GM19467 (cell line): ENCODE measurements at regions not wholly inside any gene's neighbourhood (a gene's known extent, or its start where the extent isn't known, plus 50 kb on each side); places are given as distances from the start of the nearest gene placed in this dataset.
"Not testable (repeated sequence)": the region's sequence is repeated elsewhere in the genome, so short reads cannot be mapped to it uniquely, and the experiment has no call there.

Experiments used
- ATAC-seq: cut with Tn5 transposase; IDR thresholded peaks from one replicate; pipeline ENCODE4 v1.9.1; 2021; ENCODE audit warnings: mild to moderate bottlenecking, moderate library complexity; ENCODE audit not compliant: unreplicated experiment

DNA sequence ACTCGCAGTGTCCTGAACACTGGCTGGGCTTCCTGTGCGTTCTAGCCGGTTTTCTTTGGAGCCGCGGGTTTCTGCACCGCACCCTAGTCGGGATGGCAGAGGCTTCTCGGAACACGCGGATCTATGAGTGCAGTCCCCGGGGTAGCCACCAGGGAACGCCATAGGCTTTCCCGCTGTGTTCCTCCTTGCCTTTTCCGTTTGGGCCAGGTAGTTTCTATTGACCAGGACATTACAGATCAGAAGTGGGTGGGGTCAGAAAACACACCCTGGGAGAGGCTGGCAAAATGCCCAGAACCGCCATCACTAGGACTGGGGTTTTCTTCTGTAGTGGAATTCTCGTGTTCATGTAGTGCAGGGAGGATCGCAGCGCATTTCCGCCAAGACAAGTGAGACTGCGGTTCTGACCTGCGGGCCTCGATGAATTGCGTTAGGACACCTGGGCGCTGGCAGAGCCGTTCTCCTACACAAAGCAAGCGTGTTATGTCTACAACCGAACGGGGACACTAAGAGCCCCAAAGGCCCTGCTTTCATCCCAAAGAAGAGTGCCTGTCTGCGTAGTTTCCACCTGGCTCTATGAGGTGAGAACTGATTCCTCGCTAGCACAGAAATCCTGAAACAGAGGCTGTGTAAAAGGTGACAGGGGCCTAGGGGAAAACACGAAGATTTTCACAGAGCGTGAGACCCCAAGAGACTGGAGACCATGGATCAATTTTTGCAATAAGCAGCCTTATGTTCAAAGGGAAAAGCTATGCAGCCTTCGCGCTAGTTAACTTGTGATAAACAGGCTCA, 121.5 kb downstream of the PPIAL4G start:
- ATAC-seq = not testable (repeated sequence)

DNA sequence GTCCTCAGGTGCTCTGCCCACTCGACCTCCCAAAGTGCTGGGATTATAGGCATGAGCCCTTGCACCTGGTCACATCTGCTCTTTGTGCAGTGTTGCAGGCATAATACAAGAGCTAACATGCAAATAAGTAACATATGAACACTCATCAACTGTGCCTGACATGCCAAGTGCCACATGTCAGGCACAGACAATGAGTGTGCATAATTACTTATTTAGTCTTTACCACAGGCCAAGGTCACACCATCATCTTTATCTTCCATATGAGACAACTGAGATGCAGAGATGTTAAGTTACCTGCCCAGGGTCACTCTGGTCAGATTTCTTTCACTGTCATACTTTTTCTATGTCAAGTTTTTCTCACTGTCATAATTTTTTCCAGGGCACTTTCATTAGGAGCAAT, 126.1 kb downstream of the PPIAL4G start:
- no peak for ATAC-seq

DNA sequence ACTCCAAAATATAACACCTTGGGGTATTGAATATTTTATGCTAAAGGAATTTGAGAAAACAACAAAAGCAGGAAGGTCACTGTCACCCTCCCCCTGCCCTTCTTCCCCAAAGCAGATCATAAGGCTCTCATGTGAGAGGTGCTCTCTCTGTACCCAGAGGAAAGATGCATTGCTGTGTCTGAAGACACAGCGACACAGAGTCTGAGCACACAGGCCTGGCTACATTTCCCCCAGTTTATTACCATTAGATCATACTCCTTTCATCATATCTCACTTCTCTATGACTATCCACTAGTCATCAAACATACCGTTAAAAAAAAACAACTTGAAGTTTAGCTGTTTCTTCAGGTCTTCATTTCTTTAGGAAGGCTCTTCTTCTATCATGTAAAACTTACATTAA, 127.1 kb downstream of the PPIAL4G start:
- ATAC-seq = no peak

DNA sequence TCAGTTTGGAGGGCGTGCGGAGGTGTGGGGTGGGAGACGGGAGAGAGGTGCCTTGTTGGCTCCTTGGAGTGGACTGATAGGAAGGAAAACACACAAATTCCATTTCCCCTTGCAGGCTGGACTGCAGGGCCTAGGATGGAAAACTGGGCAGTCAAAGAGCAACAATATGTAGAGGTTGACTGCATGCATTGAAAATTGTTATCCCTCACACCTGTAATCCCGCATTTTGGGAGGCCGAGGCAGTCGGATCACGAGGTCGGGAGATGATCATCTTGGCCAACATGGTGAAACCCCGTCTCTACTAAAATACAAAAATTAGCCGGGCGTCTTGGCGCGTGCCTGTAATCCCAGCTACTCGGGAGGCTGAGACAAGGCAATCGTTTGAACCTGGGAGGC, 128.2 kb downstream of the PPIAL4G start:
- ATAC-seq = no peak

DNA sequence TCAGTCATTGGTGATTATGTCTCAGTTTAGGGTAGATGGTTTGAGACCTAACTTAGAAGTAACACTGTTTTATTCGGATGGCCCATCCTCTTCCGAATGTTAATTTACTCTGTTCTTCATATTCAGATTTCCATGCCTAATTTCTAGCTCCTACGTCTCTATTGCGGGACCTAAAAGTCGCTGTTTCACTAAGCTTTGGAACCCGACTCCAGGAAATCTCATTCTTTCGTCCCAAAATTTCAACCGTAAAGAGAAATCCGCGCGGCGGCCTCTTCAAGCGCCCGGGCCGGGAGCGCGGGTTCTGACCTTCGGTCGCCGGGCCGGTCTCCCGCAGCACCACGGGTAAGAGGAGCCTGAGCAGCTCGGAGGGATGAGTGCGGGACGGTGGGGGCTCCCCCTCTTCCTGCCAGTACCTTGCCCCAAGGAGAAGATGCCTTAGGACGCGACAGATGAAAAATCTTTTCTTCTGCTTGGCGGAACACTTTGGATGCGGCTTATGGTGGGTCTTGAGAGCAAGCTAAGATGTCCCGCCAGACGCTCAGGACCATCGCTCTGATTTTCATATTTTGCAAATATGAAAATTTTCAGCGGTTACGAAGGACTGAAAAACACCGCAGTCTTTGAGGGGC, 128.7 kb downstream of the PPIAL4G start:
- ATAC-seq = no peak

DNA sequence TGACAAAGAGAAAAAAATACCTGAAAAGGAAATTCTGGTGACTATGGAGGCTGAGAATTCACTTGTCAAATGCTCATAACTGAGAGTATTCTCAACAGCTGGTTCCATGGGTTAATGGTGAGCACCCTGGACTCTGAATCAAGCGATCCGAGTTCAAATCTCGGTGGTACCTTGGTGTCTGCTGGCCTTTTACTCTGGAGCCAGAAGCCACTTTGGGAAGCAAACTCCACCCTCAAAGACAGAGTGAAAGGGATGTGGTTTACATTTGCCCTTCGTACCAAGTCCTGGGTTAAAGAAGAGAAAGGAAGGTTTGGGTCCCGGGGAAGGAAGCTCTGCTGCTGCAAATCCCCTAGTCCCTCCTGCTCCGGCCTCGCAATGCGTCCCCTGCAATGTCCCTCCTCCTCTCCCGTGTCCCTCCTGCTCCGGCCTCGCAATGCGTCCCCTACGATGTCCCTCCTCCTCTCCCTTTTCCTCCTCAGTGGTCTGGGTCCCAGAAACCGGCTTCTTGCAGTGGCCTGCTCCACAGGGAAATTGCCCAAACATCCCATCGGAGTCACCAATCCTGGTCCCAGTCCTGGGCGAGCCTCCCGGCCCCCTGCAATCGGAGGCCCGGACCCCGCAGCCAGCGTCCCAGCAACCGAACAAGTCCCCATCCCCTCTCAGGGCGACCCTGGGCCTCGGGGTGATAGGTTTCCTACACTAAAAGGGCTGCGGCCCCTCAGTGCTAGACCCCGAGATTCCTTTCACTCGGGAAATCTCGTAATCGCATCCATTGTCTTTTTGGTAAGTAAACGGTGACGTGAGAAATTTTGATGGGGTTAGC, 129.4 kb downstream of the PPIAL4G start:
- no peak for ATAC-seq

DNA sequence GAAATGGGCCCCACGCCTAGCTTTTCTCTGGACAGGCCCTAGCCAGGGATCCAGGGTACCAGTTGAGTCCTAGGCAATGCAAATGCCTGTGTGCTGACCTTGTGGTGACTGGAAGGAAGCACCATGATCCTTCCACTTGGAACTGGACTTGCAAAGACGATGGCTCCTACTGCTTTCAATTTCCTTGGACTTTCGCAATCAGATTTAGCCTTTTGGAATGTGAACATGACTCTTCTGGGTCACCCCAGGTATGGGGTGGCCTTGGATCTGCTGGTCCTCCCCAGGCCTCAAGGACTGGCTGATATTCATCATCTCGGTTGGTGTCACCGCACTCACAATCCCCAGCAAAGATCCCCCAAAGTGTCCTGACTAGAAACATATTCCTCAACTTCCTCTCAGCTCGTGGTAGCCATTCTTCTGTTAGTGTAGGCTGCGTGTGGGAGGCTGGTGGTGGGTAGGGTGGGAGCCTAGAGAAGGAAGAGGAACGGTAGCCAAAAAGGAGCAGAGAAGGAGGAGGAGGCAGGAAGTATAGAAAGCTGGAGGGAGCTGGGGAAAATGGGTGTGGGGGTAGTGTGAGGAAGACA, 130.5 kb downstream of the PPIAL4G start:
- ATAC-seq = no peak

DNA sequence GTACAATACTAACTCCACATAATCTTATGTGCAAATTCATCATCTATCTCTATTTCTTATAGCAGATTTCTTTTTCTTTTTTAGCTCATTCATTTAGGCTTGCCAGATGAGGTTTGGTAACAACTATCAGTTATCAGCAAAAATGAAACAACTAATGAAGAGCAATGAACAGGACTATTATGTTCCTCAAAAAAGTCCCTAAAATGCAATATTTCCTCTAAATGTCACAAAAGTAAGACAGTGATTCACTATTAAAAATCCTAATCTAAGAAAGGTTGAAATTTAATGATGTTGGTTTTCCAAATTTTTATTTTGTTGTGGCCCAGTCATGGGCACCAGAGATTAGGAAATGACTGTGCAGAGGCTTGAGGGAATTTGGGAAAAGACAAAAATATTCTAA, 135.3 kb downstream of the PPIAL4G start:
- no peak for ATAC-seq

DNA sequence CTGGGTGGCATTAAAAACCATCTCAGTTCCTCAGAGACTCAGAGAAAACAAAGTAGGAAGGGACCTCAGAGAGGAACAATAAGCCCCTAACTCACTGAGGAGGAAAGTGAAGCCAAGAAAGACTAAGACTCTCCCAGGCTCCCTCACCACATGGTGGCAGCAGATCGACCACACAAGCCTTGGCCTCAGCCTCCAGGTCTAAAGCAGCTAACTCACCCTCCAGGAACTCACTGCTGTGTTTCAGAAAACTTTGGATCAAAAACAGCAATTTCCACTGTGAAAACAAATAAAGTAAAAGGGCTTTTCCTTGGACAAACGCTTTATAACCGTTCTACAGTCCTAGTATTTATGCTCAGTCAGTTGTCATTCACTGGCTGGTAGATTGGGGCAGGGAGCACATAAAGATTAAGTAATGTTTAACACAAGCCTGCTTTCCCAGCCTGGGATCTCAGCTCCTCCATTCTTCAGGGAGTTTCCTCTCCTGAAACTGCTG, 137.4 kb downstream of the PPIAL4G start:
- ATAC-seq = not testable (repeated sequence)

DNA sequence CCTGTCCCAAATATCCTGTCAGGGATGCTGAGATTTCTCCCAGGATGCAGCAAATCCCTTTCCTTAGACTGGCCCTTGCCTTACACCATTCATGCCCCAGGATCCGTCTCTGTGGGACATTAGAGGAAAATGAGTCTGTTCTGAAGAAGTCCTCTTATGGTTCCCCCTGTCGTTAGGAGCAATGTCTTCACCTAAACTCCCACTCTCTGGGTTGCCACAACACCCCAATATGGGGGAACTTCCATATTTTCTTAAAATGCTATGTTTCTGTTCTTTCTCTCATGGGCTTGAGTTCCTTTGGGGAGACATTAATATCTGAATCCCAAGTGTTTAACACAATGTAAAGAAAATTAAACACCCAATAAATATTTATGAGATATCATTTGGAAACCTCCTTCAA, 138.5 kb downstream of the PPIAL4G start:
- not testable (repeated sequence) for ATAC-seq

DNA sequence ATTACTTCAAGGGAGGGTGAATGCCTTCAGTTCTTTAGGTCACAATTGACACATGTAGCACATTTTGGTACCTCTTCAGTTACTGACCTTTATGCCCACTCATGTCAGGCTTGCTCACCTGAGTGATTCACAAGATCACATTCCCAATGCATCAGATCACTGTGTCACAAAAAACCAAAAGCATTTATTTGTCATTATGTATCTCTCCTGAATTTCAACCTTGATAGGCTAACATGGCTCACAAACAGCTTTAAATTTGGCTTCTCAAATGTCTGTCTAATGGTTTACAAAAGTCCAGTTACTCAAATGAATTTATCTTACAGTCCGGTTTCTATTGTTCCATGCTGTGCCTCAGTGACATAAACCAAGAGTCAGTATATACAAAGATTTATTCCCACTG, 141.4 kb downstream of the PPIAL4G start:
- ATAC-seq = not testable (repeated sequence)

DNA sequence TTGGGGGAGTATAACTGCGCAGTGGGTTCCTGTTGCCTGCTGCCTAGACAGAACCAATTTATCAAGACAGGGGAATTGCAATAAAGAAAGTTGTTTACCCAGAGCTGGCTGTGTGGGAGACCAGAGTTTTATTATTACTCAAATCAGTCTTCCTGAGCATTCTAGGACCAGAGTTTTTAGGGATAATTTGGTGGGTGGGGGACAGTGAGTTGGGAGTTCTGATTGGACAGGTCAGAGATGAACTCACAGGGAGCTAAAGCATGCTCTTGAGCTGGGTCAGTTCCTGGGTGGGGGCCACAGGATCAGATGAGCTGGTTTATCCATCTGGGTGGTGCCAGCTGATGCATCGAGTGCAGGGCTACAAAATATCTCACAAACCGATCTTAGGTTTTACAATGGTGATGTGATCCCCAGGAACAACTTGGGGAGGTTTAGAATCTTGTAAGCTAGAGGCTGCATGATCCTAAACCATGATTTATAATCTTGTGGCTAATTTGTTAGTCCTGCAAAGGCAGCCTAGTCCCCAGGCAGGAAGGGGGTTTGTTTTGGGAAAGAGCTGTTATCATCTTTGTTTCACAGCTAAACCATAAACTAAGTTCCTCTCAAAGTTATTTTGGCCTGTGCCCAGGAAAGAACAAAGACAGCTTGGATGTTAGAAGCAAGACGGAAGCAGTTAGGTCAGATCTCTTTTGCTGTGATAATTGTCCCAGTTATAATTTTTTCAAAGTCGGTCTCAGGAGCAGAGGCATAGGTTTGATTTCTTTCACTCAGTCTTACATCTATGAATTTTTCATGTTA, 146.8 kb downstream of the PPIAL4G start:
- not testable (repeated sequence) for ATAC-seq

DNA sequence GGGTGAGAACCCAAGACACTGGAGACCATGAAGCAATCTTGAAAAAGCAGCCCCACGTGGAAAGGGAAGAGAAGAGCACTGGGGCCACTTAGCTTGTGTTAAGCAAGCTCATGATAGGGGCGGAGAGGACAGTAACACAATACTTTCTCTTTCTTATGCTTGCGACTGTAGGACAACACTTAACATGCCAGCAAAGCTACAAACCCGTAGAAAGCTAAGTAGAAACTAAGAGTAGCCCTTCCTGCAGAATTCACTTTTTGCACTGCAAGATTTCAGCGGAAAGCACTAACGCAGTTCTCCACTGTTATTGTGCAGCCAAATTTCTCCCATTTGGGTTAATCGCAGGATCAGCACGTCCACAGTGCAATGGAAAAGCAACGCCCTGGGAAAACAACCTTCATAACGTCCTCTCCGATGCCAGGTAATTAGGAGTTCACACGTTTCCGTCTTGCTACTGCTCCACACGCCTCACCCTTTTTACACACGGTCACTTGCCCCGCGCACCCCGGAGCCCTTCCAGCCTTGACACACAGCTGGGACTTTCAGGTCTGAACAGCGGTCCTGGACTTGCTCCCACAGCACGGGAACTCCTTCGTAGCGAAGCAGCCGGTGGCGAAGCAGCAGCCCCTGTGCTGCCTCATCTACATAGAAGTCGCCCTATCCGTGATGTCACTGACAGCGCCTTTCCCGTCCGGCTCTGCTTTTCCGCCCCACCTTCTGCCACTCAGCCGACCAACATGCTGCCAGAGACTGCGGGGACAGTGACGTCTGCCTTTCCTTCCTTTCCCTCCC, 148.6 kb downstream of the PPIAL4G start:
- peak; percentile 65 for ATAC-seq

DNA sequence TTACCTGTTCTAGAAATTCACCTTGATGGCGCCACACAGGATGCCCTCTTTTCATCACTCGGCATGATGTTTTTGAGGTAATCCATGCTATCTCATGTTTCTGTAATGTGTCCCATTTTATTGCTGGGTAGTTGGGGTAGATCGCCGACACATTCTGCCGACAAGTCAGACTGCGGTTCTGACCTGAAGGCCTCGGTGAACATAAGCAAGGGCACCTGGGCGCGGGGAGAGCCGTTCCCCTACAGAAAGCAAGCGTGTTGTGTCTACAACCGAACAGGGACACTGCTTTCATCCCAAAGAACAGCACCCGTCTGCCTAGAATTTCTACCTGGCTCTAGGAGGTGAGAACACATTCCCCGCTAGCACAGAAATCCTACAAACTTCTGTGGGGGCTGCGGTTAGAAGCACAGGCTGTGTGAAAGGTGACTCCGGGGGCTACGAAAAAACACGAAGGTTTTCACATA, 149.2 kb downstream of the PPIAL4G start:
- no peak for ATAC-seq

DNA sequence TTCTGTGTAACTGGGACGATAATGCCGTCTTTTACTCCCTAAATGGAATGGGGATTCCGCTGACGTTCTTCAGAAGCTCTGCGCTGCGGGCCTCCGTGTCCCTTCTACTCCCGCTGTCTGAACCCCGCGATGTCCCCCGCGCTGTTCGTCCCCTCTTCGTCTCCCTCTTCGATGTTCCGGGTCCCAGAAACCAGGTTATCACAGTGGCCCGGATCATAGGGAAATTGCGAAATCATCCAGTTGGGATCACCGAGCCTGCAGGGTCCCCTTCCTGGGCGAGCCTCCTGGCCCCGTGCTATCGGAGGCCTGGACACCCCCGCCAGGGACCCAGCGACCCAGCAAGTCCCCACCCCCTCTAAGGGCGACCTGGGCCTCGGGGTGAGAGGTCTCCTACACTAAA, 154.2 kb downstream of the PPIAL4G start:
- ATAC-seq = no peak

DNA sequence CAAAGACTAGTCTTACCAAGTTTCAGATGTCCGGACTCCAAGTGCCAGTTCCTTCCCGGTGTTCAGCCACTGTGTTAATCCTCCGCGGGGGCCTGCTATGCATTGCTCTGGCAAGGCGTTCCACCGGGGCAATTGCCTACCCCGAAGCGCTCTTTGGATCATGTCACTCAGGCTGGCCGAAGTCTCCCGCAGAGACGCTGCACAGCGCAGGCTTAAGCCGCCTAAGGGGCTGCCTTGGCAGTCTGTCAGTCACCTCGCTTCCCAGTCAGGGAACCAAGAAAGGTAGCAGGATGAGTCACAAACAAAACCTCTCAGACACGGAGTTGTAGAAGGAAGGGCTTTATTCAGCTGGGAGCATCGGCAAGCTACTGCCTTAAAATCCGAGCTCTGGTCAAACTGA, 158.1 kb downstream of the PPIAL4G start:
- not testable (repeated sequence) for ATAC-seq

DNA sequence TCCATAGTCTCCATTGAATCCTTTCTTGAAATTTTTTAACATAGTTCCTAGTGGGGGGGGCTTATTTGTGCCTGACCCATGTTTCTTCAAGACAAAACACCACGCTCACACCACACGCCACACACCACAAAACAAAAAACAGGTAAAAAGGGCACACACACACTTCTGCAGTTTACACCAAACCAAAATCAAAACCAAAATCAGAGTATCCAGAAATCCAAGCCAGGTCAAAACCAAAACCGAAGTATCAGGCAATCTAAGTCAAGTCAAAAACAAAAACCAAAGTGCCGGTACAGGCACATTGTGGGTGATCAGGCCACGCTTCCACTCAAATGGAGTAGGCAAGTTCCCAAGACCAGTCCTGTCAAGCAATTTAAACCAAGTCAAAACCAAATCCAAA, 158.6 kb downstream of the PPIAL4G start:
- not testable (repeated sequence) for ATAC-seq

DNA sequence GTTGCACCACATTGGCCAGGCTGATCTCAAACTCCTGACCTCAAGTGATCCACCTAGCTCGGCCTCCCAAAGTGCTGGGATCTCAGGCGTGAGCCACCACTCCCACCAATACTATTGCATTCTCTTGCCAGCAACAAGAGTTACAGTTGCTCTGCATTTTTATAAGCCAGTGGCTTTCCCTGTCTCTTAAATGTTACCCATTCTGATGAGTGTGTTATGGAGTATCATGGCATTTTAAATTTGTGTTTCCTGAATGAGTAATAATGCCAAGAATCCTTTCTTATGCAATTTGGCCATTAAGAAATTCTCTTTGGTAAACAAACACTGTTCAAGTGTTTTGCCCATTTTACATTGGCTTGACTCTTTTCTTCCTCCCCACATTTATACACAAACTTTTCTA, 163.0 kb downstream of the PPIAL4G start:
- not testable (repeated sequence) for ATAC-seq

DNA sequence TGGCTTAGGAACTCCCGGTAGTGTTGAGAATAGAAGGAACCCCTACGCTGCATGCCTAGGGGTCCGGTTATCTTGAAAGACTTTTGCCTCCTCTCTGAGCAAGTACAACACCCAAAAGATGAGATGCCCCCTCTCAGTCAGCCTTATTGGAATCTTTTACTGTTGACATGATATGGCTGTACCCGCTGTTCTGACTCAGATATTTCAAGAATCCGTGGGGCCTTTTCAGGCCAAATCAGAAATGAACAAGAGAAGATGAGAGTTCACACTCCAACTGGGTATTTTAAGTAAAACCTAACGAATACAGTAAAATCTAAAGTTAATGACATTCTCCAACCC, 164.2 kb downstream of the PPIAL4G start:
- no peak for ATAC-seq
